GM21381 (cell line): ENCODE measurements at regions not wholly inside any gene's neighbourhood (a gene's known extent, or its start where the extent isn't known, plus 50 kb on each side); places are given as distances from the start of the nearest gene placed in this dataset.
"Not testable (repeated sequence)": the region's sequence is repeated elsewhere in the genome, so short reads cannot be mapped to it uniquely, and the experiment has no call there.

ENCODE experiments used
- ATAC-seq: cut with Tn5 transposase; IDR thresholded peaks from one replicate; pipeline ENCODE4 v1.9.1; 2021; ENCODE audit warnings: mild to moderate bottlenecking, moderate library complexity; ENCODE audit not compliant: unreplicated experiment

GRCh38 chr3:87733671-87734367 is 325.0 kb downstream of the CGGBP1 start:
- no peak for ATAC-seq

DNA sequence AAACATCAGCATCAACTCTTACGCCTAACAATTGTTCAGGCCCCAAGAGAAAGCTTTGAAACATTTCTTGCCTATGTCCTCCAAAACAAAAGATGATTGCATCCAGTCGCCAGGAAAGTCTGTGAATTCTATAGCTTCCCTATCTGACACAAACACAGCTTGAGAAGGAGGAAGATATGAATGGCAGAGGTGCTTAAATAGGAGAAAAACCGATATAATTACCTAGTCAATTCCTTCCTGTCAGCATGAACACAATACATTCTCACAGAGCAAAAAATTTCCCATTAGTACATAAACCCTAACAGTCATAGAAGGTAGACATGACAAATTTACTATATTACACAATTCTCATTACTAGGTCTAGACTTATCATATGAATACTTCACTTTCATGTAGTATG is 326.5 kb downstream of the CGGBP1 start:
- no peak for ATAC-seq

GRCh38 chr3:87727783-87728182 is 331.0 kb downstream of the CGGBP1 start:
- ATAC-seq, result no peak

DNA sequence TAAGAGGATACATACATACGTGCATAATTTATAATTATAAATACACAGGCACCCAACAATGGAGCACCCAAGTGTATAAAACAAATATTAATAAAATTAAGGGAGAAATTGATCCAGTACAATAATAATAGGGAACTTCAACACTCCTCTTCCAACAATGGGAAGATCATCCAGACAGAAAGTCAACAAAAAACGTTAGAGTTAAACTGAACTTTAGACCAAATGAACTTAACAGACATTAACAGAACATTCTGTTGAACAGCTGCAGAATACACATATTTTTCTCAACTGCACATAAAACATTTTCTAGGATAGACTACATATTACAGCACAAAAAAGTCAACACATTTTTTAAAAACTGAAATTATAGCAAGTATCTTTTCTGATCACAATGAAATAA is 339.7 kb downstream of the CGGBP1 start:
- no peak for ATAC-seq

DNA sequence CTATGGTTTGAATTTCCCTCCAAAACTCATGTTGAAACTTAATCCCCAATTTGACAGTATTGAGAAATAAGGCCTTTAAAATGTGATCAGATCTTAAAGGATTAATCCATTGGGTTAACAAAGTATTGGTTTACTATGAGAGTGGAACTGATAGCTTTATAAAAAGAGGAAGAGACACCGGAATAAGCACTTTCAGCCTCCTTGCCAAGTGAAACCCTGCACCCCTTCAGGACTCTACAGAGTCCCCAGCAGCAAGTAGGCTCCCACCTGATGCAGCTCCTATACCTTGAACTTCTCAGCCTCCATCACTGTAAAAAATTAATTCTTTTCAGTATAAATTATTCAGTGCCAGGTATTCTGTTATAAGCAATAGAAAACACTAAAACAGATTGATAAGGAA is 348.3 kb downstream of the CGGBP1 start:
- no peak for ATAC-seq

- ATAC-seq, result no peak
Measured at GRCh38 chr3:87710028-87710427, 348.8 kb downstream of the CGGBP1 start.

DNA sequence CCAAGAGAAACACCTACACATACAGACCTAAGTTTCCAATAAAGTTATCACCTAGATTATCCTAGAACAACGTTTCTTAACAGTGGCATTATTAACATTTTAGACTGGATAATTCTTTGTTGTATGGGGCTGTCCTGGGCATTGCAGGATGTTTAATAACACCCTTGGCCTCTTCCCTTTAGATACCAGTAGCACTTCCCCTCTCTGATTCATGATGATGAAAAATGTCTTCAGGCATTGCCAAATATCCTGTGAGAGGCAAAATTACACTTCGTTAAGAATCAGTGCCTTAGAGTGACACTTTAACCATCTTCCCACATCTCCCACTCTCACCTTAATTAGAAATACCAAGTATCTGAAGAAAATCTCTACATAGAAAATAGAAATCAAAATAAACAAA is 352.6 kb downstream of the CGGBP1 start:
- ATAC-seq, result no peak

DNA sequence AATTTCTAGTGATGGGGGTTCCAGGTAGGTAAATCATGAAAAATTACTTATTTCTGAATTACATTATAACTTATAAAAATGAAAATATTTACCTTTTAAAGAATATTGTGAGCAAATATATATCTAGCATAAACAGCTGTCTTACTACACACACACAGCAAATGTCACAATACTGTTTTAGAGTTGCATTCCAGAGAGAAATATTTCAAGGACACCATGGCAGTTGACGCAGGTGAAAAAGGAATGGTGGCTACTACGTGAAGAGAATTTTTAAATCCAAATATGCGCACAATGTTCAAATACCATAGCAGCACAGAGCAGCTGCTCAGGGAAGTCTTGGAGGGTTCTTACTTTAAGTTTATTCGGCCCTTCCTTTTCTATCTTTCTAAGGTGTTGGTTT is 356.2 kb downstream of the CGGBP1 start:
- no peak for ATAC-seq

DNA sequence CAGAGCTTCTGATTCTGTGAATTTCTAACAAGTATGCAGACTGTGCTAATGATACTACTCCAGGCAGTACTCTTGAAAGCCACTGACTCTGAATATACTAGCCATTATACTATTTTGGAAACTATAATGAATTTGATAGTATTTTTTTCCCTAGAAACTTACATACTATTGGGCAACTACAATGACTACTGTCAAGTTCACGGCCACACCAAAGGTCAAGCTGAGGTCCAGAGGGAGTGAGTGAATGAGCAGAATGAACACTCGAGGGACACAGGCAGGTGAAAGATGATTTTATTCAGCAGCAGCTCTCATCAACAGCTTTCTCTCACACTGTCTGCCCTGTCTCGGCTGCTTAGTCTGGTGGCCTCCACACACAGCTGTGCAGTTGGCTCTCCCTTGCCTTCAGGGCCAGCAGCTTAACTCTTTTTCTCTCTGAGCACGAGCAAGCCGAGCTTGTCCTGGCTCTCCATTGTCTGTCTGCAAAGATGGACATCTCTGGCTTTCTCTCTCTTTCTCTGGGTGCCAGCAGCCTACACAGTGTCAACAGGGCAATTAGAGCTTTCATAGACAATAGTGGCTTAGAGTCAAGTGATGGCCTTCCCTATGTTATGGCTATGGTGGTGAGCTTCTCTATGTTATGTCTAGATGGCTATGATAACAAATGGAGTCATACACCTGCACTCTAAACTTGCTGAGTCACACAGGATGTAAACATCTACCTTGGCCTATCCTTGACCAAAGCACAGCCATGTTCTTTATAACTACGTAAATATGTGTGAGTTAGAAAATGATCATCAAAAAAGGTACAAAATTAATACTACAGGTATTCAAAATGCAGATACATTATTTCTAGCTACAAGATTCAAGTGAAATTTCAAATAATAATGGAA is 362.4 kb downstream of the CGGBP1 start:
- no peak for ATAC-seq

DNA sequence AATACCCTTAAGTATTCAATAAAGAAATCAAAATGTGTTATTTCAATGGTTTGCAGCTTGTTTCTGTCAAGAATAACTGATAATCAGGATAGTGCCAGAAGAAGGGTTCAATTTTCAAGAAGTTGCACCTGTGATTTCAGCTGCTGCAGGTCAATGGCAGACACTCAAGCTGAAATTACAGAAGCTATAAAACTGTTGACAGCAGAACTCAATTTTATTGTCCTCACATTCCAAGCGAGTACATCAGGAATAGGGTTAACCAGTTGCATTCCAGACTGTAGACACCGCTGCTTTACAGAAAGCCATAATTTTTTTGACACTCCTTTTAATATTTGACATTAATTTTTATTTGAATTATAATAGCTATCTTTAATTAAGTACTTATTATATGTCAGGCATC is 364.1 kb downstream of the CGGBP1 start:
- ATAC-seq, result no peak

DNA sequence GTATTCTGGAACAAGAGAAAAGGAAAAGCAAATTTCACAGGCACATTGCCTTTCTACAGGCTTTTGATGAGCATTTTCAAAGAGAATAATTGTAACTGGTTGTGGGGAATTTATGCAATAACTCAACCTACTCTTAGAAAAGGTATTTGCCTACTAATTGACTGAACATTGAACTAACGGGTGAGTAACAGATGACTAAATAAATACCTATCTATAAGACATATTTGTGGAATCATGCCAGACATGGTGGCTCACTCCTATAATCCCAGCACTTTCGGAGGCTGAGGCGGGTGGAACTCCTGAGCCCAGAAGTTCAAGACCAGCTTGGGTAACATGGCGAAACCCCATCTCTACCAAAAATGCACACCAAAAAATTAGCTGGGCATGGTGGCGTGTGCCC is 367.7 kb downstream of the CGGBP1 start:
- no peak for ATAC-seq

GRCh38 chr3:87678984-87679660 is 379.7 kb downstream of the CGGBP1 start:
- ATAC-seq, result not testable (repeated sequence)

DNA sequence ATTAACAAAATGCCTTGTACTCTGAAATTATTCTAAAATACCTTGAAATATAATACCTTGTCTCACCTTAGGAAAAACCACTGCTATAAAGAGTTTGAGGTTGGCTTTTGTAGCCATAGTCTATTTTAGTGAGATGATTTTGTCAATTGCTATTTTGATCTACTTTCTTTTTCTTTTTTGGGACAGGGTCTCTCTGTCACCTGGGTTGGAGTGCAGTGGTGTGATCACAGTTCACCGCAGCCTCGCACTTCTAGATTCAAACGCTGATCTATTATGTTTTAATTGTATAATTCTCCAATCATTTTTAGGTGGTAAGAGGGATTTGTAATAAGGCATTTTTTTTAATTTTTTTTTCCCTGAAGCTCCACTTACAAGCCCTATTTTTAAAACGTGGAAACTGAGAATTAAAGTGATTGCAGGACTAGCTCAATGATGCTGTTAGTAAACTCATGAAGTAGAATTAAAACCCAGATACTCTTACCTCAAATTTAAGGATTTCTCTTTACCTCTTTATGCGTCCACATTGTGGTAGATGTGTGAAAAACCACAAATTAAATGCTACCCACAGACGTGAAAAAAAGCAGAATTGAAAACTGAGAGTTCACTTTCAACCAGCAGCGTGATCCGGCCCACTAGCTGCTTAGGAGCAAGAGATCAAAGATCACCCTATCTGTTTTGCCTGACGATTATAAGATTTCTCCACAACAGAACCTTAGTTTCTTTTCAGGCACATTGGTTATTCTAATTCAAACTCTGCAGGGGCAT is 384.2 kb downstream of the CGGBP1 start:
- peak; percentile 99 for ATAC-seq

DNA sequence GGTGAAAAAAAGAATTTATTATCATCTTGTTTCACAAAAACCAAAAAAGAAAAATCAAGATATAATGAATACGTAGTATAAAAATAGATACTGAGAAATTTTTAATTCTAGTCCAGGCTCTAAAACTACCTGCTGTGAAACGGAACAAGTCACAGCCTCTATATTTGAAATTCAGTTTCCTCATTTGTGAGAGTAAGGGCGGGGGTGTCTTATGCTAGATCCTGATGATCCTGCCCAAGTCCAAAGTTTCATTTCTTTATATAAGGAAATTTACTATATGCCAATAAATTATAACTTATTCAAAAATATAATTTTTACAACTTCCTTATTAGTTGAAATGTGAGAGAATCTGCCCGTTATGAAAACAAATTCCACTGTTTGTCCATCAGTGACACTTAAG is 385.7 kb downstream of the CGGBP1 start:
- ATAC-seq, result no peak

GRCh38 chr3:87654184-87654583 is 377.8 kb upstream of the POU1F1 start:
- no peak for ATAC-seq

DNA sequence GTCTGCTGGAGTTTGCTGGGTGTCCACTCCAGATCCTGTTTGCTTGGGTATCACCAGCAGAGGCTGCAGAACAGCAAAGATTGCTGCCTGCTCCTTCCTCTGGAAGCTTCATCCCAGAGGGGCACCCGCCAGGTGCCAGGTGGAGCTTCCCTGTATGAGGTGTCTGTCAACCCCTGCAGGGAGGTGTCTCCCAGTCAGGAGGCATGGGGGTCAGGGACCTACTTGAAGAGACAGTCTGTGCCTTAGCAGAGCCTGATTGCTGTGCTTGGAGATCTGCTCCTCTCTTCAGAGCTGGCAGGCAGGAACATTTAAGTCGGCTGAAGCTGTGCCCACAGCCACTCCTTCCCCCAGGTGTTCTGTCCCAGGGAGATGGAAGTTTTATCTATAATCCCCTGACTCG is 376.8 kb upstream of the POU1F1 start:
- not testable (repeated sequence) for ATAC-seq

- no peak for ATAC-seq
Measured at GRCh38 chr3:87634426-87634825, 358.0 kb upstream of the POU1F1 start.

- no peak for ATAC-seq
Measured at GRCh38 chr3:87627316-87627715, 350.9 kb upstream of the POU1F1 start.

GRCh38 chr3:87626546-87626945 is 350.2 kb upstream of the POU1F1 start:
- no peak for ATAC-seq

- no peak for ATAC-seq
Measured at GRCh38 chr3:87625876-87626275, 349.5 kb upstream of the POU1F1 start.

DNA sequence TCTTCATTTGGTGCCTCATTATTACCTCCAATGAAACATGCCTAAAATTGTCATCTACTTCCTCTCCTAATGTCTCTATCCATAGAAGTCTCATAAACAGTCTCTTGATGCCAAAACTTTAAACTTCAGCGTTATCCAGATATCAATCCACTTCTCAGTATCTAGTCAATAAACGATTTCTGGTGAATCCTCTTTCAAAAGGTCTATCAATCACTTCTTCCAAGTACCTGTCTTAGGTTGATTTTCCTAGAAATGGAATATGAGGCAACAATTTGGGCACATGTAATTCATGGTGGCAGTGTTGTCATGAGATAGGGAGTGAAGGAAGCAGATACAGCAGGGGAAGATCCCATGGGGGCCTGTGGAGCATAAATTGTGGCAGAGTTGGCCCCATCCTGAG is 348.5 kb upstream of the POU1F1 start:
- no peak for ATAC-seq
